ENCODE measurements at regions not wholly inside any gene's neighbourhood (a gene's known extent, or its start where the extent isn't known, plus 50 kb on each side); places are given as distances from the start of the nearest gene placed in this dataset.
"Not testable (repeated sequence)": the region's sequence is repeated elsewhere in the genome, so short reads cannot be mapped to it uniquely, and the experiment has no call there.

DNA sequence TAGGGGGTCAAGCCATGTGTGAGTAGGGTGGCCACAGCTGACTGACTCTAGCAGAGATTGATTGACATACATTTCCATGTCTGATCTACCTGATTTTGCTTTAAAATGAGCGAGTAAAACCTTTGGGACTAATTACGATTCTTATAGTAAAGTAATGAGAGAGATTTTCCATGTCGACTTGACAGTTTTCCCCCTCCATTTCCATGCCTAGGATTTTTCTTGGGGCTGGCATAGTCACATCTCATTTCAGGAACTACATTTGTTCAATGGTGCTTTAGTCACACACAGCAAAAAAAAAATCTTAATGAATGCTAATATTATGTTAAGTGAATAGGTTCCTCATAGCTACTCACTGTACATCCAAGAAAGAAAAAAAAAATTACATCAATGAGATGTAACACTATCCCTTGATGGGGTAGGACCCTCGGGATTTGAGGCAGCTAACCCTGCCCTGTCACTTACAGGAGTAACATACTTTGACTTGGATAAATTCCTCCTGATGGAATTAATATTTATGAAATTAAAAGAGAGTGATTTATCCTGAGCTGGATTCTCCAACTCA is 690.9 kb downstream of the TDRD15 start:
- DNase-seq = no peak

GRCh38 chr2:21818212-21818795 is 694.5 kb downstream of the TDRD15 start:
- no peak for DNase-seq

- no peak for DNase-seq
These were observed 695.7 kb downstream of the TDRD15 start for GRCh38 chr2:21819454-21819853.

GRCh38 chr2:21820271-21820670 is 696.5 kb downstream of the TDRD15 start:
- no peak for DNase-seq

DNA sequence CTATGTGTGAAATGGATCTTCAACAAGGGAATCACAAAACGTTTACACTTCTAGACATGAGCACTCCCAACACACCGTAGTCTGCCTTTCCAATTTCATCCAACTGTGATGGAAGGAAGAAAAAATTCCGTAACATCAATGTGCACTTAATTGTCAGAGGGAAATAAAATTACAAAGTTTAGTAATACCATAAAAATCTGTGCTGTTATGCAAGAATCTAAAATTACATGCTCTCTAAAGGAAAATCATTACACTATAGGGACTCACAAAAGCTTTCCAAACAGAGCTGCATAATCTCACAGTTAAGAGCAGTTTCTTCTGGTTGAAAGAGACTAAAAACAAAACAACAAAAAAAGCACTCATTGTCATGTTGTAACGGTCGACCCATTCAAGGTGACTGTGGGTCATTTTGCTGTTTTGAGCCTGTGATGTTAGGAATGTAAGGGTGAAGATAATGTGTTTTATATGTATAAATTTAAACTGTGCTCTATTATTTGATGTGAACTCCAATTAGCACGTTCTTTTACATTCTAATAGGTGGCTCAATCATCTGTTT is 698.0 kb downstream of the TDRD15 start:
- no peak for DNase-seq

GRCh38 chr2:21822505-21822904 is 698.7 kb downstream of the TDRD15 start:
- no peak for DNase-seq

DNA sequence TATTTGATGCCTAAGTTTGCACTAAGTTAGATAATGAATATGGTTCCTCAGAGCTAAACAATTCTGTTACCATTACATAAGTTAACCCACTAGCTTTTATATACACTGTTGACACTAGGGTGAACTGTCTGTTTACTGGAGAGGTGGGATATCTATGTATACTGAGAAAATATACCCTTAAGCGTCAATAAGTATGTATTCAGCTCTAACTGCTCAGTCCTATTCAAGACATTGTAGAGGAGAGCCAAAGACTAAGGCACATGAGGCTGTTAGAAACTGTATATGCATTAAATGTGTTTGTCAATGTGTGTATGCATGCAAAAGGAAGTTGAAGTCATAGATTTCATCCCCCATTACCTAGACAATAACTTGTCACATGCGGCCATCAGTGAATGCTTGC is 710.0 kb downstream of the TDRD15 start:
- no peak for DNase-seq

DNA sequence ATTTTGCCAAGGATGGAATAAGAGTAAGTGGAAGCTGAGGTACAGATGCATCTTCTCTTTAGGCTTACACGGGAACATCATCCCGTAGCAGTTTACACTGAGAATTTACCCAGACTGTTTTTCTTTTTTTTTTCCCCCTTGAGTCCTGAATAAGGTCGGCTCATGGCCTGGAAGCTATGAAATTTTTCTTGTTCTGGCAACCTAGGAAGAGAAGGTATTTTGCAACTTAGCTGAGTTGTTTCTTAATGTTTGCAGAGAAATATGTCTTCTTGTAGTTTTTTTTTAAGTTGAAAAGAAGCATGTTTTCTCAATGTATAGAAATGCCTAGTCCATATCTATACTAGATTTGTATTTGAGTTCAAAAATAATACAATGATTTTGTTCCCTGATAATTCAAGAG is 712.5 kb downstream of the TDRD15 start:
- DNase-seq = no peak

GRCh38 chr2:21836719-21837118 is 713.0 kb downstream of the TDRD15 start:
- no peak for DNase-seq

- no peak for DNase-seq
These were observed 713.6 kb downstream of the TDRD15 start for GRCh38 chr2:21837168-21837960.

- no peak for DNase-seq
These were observed 717.6 kb downstream of the TDRD15 start for GRCh38 chr2:21841341-21841740.

GRCh38 chr2:21850367-21850766 is 726.6 kb downstream of the TDRD15 start:
- not testable (repeated sequence) for DNase-seq

- DNase-seq = no peak
These were observed 731.2 kb downstream of the TDRD15 start for GRCh38 chr2:21854938-21855337.

- DNase-seq = no peak
These were observed 732.9 kb downstream of the TDRD15 start for GRCh38 chr2:21856708-21857107.

GRCh38 chr2:21860907-21861306 is 737.1 kb downstream of the TDRD15 start:
- DNase-seq = no peak

DNA sequence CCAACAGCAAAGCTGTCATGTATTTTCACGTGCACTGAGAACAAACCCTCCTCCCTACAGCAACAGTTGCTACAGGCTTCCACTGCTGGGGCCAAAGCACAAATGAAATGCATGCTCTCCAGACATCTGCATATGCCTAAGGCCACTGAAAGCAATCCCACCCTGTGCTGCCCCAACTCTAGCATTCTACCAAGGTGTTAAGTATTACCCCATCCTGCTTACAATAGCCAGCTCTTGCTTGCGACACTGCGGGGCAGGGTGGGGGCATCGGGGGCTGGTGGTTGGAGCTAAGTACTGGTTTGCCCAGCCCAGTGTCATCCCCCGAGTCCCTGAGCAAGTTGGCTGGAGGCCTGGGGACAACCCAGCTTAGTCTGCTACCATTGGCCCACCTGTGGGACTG is 742.5 kb downstream of the TDRD15 start:
- no peak for DNase-seq

DNA sequence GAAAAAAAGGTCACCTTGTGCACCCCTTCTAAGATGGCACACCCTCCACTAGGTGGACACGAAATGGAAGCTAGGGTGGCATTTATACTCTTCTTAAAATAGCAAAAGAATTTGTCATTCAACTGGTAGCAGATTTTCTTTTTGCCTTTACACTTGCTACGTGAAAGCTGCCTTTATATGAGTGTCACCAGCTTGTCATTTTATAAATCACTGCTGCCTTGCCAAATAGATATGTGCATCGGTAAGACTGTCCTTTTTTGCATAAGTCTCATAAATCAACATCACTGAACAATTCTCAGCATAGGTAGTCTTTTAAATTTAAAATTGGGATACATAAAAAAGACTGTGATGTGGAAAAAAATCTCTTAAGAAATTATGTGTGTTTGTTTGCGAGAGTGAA is 764.1 kb downstream of the TDRD15 start:
- no peak for DNase-seq

GRCh38 chr2:21890041-21890440 is 766.3 kb downstream of the TDRD15 start:
- no peak for DNase-seq

- DNase-seq = no peak
These were observed 766.9 kb downstream of the TDRD15 start for GRCh38 chr2:21890716-21891115.

GRCh38 chr2:21891191-21891590 is 767.4 kb downstream of the TDRD15 start:
- no peak for DNase-seq

DNA sequence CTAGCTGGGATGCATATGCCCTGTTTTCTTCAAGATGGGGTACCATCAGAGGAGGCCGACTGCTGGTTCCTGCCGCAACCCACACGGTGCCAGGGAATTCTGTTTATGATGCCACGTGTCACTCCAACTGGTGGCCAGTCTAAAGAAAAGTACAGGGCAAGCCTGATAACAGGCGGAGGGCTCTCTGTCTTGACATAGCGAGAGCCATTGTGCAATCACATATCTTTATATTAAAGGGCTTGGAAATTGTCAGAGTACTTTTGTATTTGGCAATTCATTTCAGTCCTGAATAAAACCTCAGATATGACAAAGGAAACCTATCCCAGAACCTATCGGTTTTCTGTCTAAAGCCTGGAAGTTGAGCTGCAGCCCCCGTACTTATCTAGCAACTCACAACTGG is 768.4 kb downstream of the TDRD15 start:
- no peak for DNase-seq

DNA sequence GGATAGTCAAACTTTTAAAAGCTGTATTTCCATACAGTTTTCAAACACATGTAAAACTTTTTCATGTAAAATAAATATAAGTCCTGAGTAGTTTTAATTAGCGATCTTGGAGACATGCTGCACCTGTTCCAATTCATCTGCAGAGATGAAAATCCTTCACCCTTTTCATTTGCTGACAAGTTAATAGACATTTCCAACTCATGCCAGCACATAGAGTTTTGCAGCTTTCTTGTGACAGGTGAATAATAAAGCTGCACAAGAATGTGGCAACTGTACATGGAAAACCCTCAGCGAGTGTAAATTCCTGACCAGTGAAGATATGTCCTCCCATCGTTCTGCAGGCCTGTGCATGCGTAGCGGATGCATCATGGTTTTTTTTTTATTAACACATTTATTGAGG is 771.4 kb downstream of the TDRD15 start:
- DNase-seq = no peak

DNA sequence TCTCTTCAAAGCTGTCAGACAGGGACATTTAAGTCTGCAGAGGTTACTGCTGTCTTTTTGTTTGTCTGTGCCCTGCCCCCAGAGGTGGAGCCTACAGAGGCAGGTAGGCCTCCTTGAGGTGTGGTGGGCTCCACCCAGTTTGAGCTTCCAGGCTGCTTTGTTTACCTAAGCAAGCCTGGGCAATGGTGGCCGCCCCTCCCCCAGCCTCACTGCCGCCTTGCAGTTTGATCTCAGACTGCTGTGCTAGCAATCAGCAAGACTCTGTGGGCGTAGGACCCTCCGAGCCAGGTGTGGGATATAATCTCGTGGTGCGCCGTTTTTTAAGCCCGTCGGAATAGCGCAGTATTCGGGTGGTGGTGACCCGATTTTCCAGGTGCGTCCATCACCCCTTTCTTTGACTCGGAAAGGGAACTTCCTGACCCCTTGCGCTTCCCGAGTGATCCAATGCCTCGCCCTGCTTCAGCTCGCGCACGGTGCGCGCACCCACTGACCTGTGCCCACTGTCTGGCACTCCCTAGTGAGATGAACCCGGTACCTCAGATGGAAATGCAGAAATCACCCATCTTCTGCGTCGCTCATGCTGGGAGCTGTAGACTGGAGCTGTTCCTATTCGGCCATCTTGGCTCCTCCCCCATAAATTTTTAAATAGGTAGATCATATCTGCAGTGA is 785.1 kb downstream of the TDRD15 start:
- DNase-seq = not testable (repeated sequence)

All from GF-D8 (cell line).